ENCODE measurements at regions not wholly inside any gene's neighbourhood (a gene's known extent, or its start where the extent isn't known, plus 50 kb on each side); places are given as distances from the start of the nearest gene placed in this dataset.

DNA sequence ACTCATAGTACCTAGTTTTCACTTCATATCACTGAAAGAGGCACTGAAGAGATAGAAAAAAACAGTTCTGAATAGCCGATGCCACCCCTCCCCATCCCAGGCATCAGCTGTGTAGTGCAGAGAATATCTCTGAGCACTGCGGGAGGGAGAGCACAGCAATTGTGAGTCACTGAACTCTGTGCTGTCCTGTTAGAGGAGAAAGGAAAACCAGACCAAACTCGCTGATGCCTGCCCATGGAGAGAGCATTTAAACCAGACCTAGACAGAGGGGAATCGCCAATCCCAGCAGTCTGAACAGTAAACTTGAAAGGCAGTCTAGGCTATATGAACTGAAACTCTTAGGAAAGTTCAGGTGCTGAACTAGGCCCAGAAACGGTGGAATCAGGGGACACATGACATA lies 120.1 kb upstream of the SLC30A5 start:
- TF ChIP-seq, protein P1, sequence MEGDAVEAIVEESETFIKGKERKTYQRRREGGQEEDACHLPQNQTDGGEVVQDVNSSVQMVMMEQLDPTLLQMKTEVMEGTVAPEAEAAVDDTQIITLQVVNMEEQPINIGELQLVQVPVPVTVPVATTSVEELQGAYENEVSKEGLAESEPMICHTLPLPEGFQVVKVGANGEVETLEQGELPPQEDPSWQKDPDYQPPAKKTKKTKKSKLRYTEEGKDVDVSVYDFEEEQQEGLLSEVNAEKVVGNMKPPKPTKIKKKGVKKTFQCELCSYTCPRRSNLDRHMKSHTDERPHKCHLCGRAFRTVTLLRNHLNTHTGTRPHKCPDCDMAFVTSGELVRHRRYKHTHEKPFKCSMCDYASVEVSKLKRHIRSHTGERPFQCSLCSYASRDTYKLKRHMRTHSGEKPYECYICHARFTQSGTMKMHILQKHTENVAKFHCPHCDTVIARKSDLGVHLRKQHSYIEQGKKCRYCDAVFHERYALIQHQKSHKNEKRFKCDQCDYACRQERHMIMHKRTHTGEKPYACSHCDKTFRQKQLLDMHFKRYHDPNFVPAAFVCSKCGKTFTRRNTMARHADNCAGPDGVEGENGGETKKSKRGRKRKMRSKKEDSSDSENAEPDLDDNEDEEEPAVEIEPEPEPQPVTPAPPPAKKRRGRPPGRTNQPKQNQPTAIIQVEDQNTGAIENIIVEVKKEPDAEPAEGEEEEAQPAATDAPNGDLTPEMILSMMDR (IDR thresholded peaks at IDR 0.05), result no peak

DNA sequence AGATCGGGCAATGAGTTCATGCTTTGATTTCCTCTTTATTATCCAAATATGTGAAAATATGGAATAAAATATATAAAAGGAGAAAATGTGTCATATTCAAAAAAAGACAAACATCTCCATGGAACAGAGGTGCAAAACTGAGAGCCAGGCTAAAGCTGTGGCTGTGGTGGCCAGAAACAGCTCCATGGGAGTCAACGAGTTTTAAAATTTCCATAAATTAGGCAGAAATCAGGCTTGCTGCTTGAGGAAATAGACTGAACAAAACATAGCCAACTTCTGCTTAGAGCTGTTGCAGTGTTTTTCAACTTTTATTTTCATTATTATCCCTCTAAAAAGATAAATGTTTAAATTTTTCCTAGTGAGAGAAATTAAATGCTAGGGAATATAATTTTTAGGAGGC lies 110.8 kb upstream of the SLC30A5 start:
- TF ChIP-seq, protein P1 (IDR thresholded peaks at IDR 0.05), result no peak

DNA sequence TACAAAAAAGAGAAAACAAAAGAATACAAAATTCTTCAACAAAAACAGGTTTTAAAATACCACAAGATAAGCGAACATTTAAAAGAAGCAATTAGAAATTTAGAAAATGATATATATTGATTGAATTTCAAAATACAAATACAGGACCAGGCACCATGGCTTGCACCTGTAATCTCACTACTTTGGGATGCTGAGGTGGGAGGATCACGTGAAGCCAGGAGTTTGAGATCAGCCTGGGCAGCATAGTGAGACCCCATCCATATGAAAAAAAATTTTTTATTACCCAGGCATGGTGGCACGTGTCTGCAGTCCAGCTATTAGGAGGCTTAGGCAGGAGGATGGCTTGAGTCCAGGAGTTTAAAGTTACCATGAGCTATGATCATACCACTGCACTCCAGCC lies 109.9 kb upstream of the SLC30A5 start:
- TF ChIP-seq, protein P1 (IDR thresholded peaks at IDR 0.05), result no peak

DNA sequence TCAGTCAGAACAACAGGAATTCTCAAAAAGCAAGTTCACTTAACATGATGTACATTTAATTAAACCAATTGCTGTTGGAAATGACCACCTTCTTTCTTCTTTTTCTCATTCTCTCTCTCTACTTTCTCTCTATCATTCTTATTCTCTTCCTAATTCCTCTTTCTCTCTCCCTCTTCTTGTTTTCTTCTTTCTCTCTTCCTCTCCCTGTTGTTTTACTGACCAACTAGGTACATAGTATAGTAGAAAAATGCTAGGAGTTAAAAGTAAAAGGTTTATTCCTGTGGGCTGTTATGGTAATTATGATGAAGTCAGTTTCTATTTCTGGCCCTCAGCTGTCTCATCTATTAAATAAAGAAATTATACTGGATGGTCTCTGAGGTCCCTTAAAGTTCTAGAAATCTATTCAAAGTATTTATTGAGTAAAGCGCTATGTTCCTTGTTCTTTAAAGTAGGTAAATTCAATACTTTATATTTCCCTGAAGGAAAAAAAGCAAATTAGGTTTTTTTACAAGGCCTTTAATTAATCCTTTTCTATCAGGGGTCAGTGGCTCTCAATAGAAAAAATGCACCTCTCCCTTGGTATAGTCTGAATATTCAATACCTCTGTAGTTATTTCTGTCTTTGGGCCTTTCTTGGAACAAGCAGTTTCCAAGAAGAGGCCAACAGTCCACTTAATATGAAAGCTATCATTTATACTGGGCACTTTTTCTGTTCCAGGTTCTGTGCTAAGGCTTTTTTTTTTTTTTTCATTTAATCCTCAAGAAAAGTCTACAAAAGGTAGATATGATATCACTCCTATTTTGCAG lies 102.3 kb upstream of the SLC30A5 start:
- TF ChIP-seq, protein P1 (IDR thresholded peaks at IDR 0.05), result no peak

DNA sequence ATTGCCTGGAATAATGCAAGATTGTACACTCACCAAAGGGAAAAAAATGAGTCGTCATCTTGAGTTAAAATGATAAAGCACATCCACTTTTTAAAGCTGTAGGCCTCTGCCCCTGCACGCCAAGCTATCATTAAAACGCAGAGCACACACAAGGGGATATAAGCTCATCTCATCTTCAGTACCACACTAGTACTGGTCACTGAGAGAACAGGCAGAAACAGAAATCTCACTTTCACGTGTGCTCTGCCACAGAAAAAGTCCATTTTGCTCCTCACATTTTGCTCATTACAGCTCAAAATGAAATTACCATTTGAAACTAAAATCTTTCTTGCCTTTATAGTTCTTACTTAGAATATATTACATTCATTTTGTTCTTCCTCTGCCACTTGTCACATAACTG lies 99.2 kb upstream of the SLC30A5 start:
- TF ChIP-seq, protein P1 (IDR thresholded peaks at IDR 0.05), result no peak

DNA sequence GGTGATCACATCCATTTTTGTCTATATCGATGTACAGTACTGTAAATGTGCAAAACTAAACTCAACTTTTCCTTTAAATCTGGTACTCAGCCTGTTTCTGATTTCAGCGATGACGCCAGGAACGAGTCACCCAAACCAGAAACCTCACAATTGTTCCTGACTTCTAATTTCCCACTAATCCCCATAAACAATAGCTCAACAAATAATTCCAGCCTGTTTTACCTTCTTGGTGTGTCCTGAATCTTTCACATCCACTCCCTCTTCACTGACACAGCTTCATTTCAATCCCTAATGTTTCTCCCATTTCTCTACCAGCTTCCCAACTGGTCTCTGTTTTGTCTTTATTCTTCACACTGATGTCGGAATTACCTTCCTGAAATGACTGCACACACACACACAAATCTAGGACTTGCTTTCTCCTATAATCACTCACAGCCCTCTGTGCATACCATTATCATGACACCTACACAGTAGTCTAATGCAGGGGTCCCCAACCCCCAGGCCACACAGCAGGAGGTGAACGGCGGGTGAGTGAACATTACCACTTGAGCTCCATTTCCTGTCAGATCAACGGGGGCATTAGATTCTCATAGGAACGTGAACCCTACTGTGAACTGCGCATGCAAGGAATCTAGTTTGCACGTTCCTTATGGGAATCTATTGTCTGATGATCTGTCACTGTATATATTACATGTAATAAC lies 97.8 kb upstream of the SLC30A5 start:
- TF ChIP-seq, protein P1 (IDR thresholded peaks at IDR 0.05), result no peak

DNA sequence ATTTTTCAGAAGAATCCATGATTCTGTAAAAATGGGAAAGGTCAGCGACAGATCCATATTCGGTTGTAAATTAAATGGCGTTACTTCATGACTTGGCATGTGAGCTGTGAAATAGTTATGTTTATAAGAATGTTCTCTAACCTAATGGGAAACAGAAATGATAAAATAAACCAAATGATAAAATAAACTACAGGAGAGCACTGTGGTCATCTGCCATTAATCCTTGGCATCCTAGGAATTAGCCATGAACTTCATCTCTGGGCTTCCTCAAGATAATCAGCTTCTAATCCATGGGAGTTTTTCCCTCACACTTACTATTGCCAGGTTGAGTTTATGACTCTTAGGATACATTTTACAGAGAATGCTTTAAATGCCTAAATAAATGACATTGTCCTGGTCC lies 94.6 kb upstream of the SLC30A5 start:
- TF ChIP-seq, protein P1 (IDR thresholded peaks at IDR 0.05), result no peak
